ENCODE measurements at regions not wholly inside any gene's neighbourhood (a gene's known extent, or its start where the extent isn't known, plus 50 kb on each side); places are given as distances from the start of the nearest gene placed in this dataset.

- H3K9ac ChIP-seq (ENCODE audit: insufficient read depth in 1 of 2, low read length in 2 of 2): no peak overlapping the region
- no peak for ATAC-seq (ENCODE audit: insufficient read depth, low FRiP score)
Observed at GRCh38 chr10:129110780-129111179, 356.3 kb upstream of the MGMT start.

GRCh38 chr10:129111922-129112321 is 355.1 kb upstream of the MGMT start:
- no peak overlapping the region for H3K27ac ChIP-seq (ENCODE audit: low read depth in 1 of 2, low read length in 1 of 2)
- ATAC-seq (ENCODE audit: insufficient read depth, low FRiP score) (no peak), DNase-seq (no peak)
- no peak overlapping the region for H3K9ac ChIP-seq (ENCODE audit: insufficient read depth in 1 of 2, low read length in 2 of 2)
- 59 to 63% methylated on average over 6 of the region's 6 CpGs for WGBS, 2 donors
- H3K27me3 ChIP-seq (ENCODE audit: control insufficient read depth in 3 of 3, insufficient read depth in 3 of 3, low read length in 2 of 3): no peaks in the 10 kb centered on the region
- H3K9me3 ChIP-seq (ENCODE audit: control insufficient read depth in 4 of 4, insufficient read depth in 3 of 4, low read length in 3 of 4): peaks cover 0 to 2% (median 0%) of the 10 kb centered on the region in 4 donors
- no peaks in the 10 kb centered on the region for H3K4me1 ChIP-seq (ENCODE audit: control insufficient read depth in 5 of 5, insufficient read depth in 5 of 5, low read length in 5 of 5)
- H3K4me3 ChIP-seq: no peak overlapping the region
- TF ChIP-seq CTCF (IDR thresholded peaks at IDR 0.05; ENCODE audit: control extremely low read depth, extremely low read depth): no peak
- H3K36me3 ChIP-seq (ENCODE audit: control insufficient read depth in 4 of 4, insufficient read depth in 4 of 4, low read length in 4 of 4): no peaks in the 10 kb centered on the region

More at GRCh38 chr10:129110780-129111179, 356.3 kb upstream of the MGMT start:
- no peaks in the 10 kb centered on the region for H3K4me1 ChIP-seq (ENCODE audit: control insufficient read depth in 5 of 5, insufficient read depth in 5 of 5, low read length in 5 of 5)
- H3K27ac ChIP-seq (ENCODE audit: low read depth in 1 of 2, low read length in 1 of 2): no peak overlapping the region
- H3K4me3 ChIP-seq: no peak overlapping the region
- H3K36me3 ChIP-seq (ENCODE audit: control insufficient read depth in 4 of 4, insufficient read depth in 4 of 4, low read length in 4 of 4): no peaks in the 10 kb centered on the region
- H3K27me3 ChIP-seq (ENCODE audit: control insufficient read depth in 3 of 3, insufficient read depth in 3 of 3, low read length in 2 of 3): no peaks in the 10 kb centered on the region
- no peak for DNase-seq
- 93 to 95% methylated on average over 10 of the region's 10 CpGs for WGBS, 2 donors
- no peaks in the 10 kb centered on the region for H3K9me3 ChIP-seq (ENCODE audit: control insufficient read depth in 4 of 4, insufficient read depth in 3 of 4, low read length in 3 of 4)
- TF ChIP-seq CTCF (IDR thresholded peaks at IDR 0.05; ENCODE audit: control extremely low read depth, extremely low read depth): no peak

GRCh38 chr10:129114588-129114987 is 352.5 kb upstream of the MGMT start:
- no peaks in the 10 kb centered on the region for H3K4me1 ChIP-seq (ENCODE audit: control insufficient read depth in 5 of 5, insufficient read depth in 5 of 5, low read length in 5 of 5)
- no peak for TF ChIP-seq CTCF (IDR thresholded peaks at IDR 0.05; ENCODE audit: control extremely low read depth, extremely low read depth)
- H3K9ac ChIP-seq (ENCODE audit: insufficient read depth in 1 of 2, low read length in 2 of 2): no peak overlapping the region
- no peak overlapping the region for H3K4me3 ChIP-seq
- H3K9me3 ChIP-seq (ENCODE audit: control insufficient read depth in 4 of 4, insufficient read depth in 3 of 4, low read length in 3 of 4): peaks cover 0 to 6% (median 0%) of the 10 kb centered on the region in 4 donors
- WGBS, 2 donors: 88 to 90% methylated on average over 10 of the region's 10 CpGs
- ATAC-seq (ENCODE audit: insufficient read depth, low FRiP score) (no peak), DNase-seq (no peak)
- H3K27ac ChIP-seq (ENCODE audit: low read depth in 1 of 2, low read length in 1 of 2): no peak overlapping the region
- no peaks in the 10 kb centered on the region for H3K36me3 ChIP-seq (ENCODE audit: control insufficient read depth in 4 of 4, insufficient read depth in 4 of 4, low read length in 4 of 4)
- H3K27me3 ChIP-seq (ENCODE audit: control insufficient read depth in 3 of 3, insufficient read depth in 3 of 3, low read length in 2 of 3): no peaks in the 10 kb centered on the region

GRCh38 chr10:129116371-129116770 is 350.7 kb upstream of the MGMT start:
- H3K4me3 ChIP-seq: no peak overlapping the region
- no peak for ATAC-seq (ENCODE audit: insufficient read depth, low FRiP score)
- no peaks in the 10 kb centered on the region for H3K27me3 ChIP-seq (ENCODE audit: control insufficient read depth in 3 of 3, insufficient read depth in 3 of 3, low read length in 2 of 3)
- peaks cover 0 to 6% (median 0%) of the 10 kb centered on the region in 4 donors for H3K9me3 ChIP-seq (ENCODE audit: control insufficient read depth in 4 of 4, insufficient read depth in 3 of 4, low read length in 3 of 4)
- no peak for TF ChIP-seq CTCF (IDR thresholded peaks at IDR 0.05; ENCODE audit: control extremely low read depth, extremely low read depth)
- no peak for DNase-seq
- no peaks in the 10 kb centered on the region for H3K36me3 ChIP-seq (ENCODE audit: control insufficient read depth in 4 of 4, insufficient read depth in 4 of 4, low read length in 4 of 4)
- H3K9ac ChIP-seq (ENCODE audit: insufficient read depth in 1 of 2, low read length in 2 of 2): no peak overlapping the region
- no peak overlapping the region for H3K27ac ChIP-seq (ENCODE audit: low read depth in 1 of 2, low read length in 1 of 2)
- WGBS, 2 donors: 90% methylated on average over 8 of the region's 8 CpGs
- H3K4me1 ChIP-seq (ENCODE audit: control insufficient read depth in 5 of 5, insufficient read depth in 5 of 5, low read length in 5 of 5): no peaks in the 10 kb centered on the region

Data from lung (tissue), 11 donors.